BE2C (cell line): ENCODE measurements at regions not wholly inside any gene's neighbourhood (a gene's known extent, or its start where the extent isn't known, plus 50 kb on each side); places are given as distances from the start of the nearest gene placed in this dataset.

Source experiments
- DNase-seq: peaks from one replicate; pipeline ENCODE4 v3.0.0-alpha.2; 2020
- H3K27me3 ChIP-seq: fragments of 250-450 bp; sonication (Bioruptor Pico); 2 replicates; pipeline ENCODE4 v1.5.1; 2020; ENCODE audit warnings: mild to moderate bottlenecking
- H3K36me3 ChIP-seq: fragments of 250-450 bp; sonication (Bioruptor Pico); 2 replicates; pipeline ENCODE4 v1.5.1; 2020; ENCODE audit warnings: mild to moderate bottlenecking
- H3K4me1 ChIP-seq: fragments of 250-450 bp; sonication (Bioruptor Pico); 2 replicates; pipeline ENCODE4 v1.5.1; 2020
- H3K4me3 ChIP-seq: 2 replicates; pipeline ENCODE4 v1.5.1; 2011; ENCODE audit warnings: low read depth, low read length
- H3K9me3 ChIP-seq: fragments of 250-450 bp; sonication (Bioruptor Pico); 2 replicates; pipeline ENCODE4 v1.5.1; 2020
- TF ChIP-seq, protein P1 (sequence below): IDR thresholded peaks from 2 replicates; pipeline ENCODE4 v1.5.1; 2012; ENCODE audit warnings: mild to moderate bottlenecking, low read depth, low read length

DNA sequence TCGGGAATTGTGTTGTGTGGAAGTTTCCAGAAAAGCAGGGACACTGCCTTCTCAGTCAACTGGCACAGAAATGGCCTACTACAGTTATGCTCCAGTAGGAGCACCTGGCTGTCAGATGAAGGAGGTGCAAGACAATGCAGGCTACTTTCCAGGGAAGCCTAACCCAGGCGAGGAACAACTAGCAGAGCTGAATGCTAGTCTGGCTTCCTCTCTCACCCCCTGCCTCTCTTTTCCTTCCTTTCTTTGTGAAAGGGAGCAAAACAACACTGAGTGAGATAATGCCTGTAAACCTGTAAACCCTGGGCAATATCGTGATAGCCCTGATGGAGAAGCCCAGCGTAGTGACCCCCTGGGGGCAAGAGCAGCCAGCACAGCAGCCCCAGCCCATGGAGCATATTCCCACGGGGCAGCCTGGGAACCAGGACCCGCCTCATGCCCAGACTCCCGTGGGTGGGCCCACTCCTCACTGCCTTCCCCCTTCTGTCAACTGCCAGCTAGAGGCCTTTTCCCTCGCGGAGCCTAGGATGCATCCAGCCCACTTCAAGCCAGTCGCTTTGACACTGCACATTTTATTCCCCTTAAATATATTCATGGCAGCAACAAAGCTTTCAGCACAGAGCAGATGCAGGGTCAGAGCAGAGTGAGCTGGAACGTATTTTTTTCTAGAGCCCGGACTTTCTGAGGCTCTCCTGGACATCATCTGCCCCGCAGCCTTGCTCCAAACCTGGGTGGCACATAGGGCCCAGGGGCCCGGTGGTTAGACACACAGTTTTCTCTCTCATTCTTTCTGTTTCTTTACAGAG, 77.0 kb downstream of the PDCL3 start:
- no peak overlapping the region for H3K4me3 ChIP-seq
- H3K4me1 ChIP-seq, result no peaks in the 10 kb centered on the region
- DNase-seq, result no peak
- no peaks in the 10 kb centered on the region for H3K9me3 ChIP-seq
- H3K36me3 ChIP-seq, result no peaks in the 10 kb centered on the region
- H3K27me3 ChIP-seq, result 0 out of 2 replicates have a peak, but pooled peaks cover 3% of the 10 kb centered on the region
- TF ChIP-seq, protein P1, sequence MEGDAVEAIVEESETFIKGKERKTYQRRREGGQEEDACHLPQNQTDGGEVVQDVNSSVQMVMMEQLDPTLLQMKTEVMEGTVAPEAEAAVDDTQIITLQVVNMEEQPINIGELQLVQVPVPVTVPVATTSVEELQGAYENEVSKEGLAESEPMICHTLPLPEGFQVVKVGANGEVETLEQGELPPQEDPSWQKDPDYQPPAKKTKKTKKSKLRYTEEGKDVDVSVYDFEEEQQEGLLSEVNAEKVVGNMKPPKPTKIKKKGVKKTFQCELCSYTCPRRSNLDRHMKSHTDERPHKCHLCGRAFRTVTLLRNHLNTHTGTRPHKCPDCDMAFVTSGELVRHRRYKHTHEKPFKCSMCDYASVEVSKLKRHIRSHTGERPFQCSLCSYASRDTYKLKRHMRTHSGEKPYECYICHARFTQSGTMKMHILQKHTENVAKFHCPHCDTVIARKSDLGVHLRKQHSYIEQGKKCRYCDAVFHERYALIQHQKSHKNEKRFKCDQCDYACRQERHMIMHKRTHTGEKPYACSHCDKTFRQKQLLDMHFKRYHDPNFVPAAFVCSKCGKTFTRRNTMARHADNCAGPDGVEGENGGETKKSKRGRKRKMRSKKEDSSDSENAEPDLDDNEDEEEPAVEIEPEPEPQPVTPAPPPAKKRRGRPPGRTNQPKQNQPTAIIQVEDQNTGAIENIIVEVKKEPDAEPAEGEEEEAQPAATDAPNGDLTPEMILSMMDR, result no peak

DNA sequence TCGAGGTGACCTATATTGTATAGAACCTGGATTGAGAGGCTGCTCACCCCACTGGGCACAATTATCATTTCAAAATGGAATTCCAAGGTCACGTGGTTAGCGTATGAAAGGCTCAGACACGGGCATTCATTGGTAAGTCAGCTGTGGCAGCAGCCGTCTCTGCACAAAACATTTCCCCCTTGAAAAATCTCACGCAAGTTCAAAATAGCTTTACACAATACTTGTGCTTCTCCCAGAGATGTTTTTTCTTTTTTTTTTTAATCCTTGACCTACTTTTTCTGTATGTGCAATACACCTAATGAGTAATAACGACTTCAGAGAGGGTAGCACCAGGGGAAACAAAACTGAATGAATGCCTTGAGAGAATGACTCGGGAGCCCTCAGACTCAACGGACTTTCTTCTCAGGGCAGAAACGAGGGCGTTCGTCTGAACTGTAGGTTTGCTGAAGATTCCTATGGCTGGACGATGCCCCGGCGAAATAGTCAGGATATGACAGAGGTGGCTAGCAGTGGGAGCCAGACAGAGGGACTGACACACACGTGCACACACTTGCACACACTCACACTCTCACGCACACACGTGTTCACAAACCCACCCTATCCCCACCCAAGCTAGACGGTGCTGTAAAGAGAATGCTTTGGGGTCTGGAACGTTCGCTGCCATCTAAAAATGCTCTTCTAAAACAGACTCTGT, 77.8 kb downstream of the PDCL3 start:
- H3K36me3 ChIP-seq, result no peaks in the 10 kb centered on the region
- H3K4me1 ChIP-seq, result no peaks in the 10 kb centered on the region
- H3K4me3 ChIP-seq, result no peak overlapping the region
- TF ChIP-seq, protein P1, result no peak
- DNase-seq, result no peak
- H3K9me3 ChIP-seq, result no peaks in the 10 kb centered on the region
- H3K27me3 ChIP-seq, result 0 out of 2 replicates have a peak, but pooled peaks cover 3% of the 10 kb centered on the region

DNA sequence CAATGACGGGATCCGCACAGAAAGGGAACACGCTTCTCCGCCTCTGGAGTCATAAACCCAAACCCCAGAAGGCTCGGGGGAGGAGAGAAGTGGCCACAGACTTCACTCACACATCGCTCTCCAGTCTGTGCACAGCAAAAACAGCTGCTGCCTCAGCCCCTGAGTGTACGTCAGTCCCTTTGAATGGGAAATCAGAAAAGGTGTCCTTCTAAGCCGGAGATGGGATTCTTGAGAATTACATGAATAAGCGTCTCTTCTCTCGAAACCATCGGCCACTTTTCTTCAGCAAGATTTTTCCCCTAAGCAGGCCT, 78.3 kb downstream of the PDCL3 start:
- no peak for DNase-seq
- TF ChIP-seq, protein P1, result no peak
- no peaks in the 10 kb centered on the region for H3K36me3 ChIP-seq
- H3K4me1 ChIP-seq, result no peaks in the 10 kb centered on the region
- no peak overlapping the region for H3K4me3 ChIP-seq
- no peaks in the 10 kb centered on the region for H3K9me3 ChIP-seq
- 0 out of 2 replicates have a peak, but pooled peaks cover 3% of the 10 kb centered on the region for H3K27me3 ChIP-seq

DNA sequence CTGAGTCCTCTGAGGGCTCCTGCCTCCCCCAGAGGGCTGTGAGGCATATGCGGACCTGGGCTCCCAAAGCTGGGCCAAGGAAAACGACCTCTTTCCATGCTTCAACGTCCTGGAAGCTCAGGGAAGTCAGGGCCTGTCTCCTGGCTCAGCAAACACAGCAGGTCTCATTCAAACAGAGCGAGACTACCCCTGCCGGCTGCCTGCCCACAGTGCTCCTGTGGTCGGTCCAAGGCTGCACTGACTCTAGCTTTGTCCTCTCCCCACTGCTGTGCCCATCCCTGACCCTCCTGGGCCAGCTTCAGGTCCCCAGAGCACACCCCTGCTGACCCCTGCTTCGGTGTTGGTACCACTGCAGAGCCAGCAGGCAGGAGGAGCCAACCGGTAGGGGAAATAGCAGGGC, 79.6 kb downstream of the PDCL3 start:
- no peaks in the 10 kb centered on the region for H3K36me3 ChIP-seq
- no peak overlapping the region for H3K4me3 ChIP-seq
- DNase-seq, result no peak
- no peaks in the 10 kb centered on the region for H3K4me1 ChIP-seq
- H3K9me3 ChIP-seq, result no peaks in the 10 kb centered on the region
- TF ChIP-seq, protein P1, result no peak
- H3K27me3 ChIP-seq, result 0 out of 2 replicates have a peak, but pooled peaks cover 3% of the 10 kb centered on the region

DNA sequence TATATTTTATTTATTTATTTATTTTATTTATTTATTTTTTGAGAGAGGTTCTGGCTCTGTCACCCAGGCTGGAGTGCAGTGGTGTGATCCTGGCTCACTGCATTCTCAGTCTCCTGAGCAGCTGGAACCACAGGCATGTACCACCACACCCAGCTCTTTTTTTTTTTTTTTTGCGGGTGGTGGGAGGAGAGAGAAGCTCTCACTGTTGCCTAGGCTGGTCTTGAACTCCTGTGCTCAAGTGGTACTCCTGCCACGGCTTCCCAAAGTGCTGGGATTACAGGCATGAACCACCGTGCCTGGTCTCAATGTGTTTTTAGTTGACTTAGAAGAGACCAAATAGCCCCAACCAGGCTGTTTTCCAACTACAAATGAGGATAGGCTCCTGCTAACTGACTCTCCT, 80.7 kb downstream of the PDCL3 start:
- Histone ChIP-seq H3K9me3 (no peaks in the 10 kb centered on the region), H3K4me1 (no peaks in the 10 kb centered on the region), H3K27me3 (no peaks in the 10 kb centered on the region), H3K36me3 (no peaks in the 10 kb centered on the region), H3K4me3 (no peak overlapping the region)
- no peak for DNase-seq
- TF ChIP-seq, protein P1, result no peak

DNA sequence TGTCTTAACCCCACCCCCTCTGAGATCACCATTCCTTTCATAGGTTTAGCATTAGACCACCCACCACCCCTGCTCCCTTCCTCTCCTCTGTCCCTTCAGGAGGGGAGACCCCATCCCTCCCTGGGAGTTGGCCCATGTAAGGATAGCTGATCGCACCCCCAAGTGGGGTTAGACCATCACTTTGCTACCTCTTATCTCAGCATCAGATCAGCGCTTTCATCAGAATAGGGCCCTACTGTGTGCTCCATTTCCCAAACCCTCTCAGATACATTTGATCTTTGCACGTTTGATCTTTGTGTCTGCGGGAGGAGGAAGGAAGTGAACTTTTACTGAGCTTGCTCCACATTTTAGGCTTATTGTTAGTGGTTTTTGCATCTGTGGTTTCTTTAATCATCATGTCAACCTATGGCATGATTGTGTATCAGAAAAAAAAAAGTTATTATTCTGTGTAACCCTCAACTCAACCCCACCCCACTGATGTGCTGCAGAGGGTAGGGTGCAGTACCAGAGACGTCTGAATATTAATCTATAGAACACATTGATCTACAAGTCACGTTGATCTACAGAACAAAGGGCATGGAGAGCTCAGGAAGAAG, 81.2 kb downstream of the PDCL3 start:
- H3K9me3 ChIP-seq, result no peaks in the 10 kb centered on the region

More for the DNA sequence above, 81.2 kb downstream of the PDCL3 start:
- no peak for DNase-seq
- TF ChIP-seq, protein P1, result no peak
- Histone ChIP-seq H3K4me1 (no peaks in the 10 kb centered on the region), H3K36me3 (no peaks in the 10 kb centered on the region), H3K27me3 (no peaks in the 10 kb centered on the region), H3K4me3 (no peak overlapping the region)
